NCI-H1694 treated with DMSO at 0.1 percent for 48 hours (cell line): ENCODE measurements at regions not wholly inside any gene's neighbourhood (a gene's known extent, or its start where the extent isn't known, plus 50 kb on each side); places are given as distances from the start of the nearest gene placed in this dataset.

ENCODE experiments used
- DNase-seq: peaks from one replicate; lab custom pipeline; 2025; lab: John Stamatoyannopoulos, UW

GRCh38 chr5:111869681-111870080 is 112.7 kb upstream of the NREP start:
- no peak for DNase-seq

- DNase-seq = no peak
These were observed 108.4 kb upstream of the NREP start for GRCh38 chr5:111865356-111865755.

GRCh38 chr5:111863801-111864200 is 106.8 kb upstream of the NREP start:
- DNase-seq = no peak

- no peak for DNase-seq
These were observed 102.7 kb upstream of the NREP start for GRCh38 chr5:111859533-111860270.

- DNase-seq = no peak
These were observed 102.0 kb upstream of the NREP start for GRCh38 chr5:111859031-111859430.

- DNase-seq = peak; percentile 4
These were observed 100.6 kb upstream of the NREP start for GRCh38 chr5:111857623-111858022.

GRCh38 chr5:111856876-111857466 is 100.0 kb upstream of the NREP start:
- no peak for DNase-seq

- no peak for DNase-seq
These were observed 98.4 kb upstream of the NREP start for GRCh38 chr5:111855356-111855755.

- no peak for DNase-seq
These were observed 97.2 kb upstream of the NREP start for GRCh38 chr5:111854186-111854585.

- peak; percentile 80 for DNase-seq
These were observed 96.8 kb upstream of the NREP start for GRCh38 chr5:111853748-111854147.

- no peak for DNase-seq
These were observed 94.9 kb upstream of the NREP start for GRCh38 chr5:111851631-111852548.

GRCh38 chr5:111848476-111848875 is 91.5 kb upstream of the NREP start:
- no peak for DNase-seq

GRCh38 chr5:111847052-111847925 is 90.3 kb upstream of the NREP start:
- no peak for DNase-seq

- DNase-seq = no peak
These were observed 83.2 kb upstream of the NREP start for GRCh38 chr5:111840036-111840674.

- DNase-seq = no peak
These were observed 82.4 kb upstream of the NREP start for GRCh38 chr5:111839438-111839837.

GRCh38 chr5:111836426-111836825 is 79.4 kb upstream of the NREP start:
- DNase-seq = no peak

- DNase-seq = no peak
These were observed 78.1 kb upstream of the NREP start for GRCh38 chr5:111834926-111835599.

- no peak for DNase-seq
These were observed 73.3 kb upstream of the NREP start for GRCh38 chr5:111830333-111830732.

GRCh38 chr5:111829701-111830100 is 72.7 kb upstream of the NREP start:
- no peak for DNase-seq

GRCh38 chr5:111826064-111826463 is 69.1 kb upstream of the NREP start:
- no peak for DNase-seq

- no peak for DNase-seq
These were observed 63.1 kb upstream of the NREP start for GRCh38 chr5:111820072-111820471.
